Osteoblast (primary cell): ENCODE measurements at regions not wholly inside any gene's neighbourhood (a gene's known extent, or its start where the extent isn't known, plus 50 kb on each side); places are given as distances from the start of the nearest gene placed in this dataset.

Source experiments
- DNase-seq: peaks from one replicate; pipeline ENCODE4 v3.0.0; 2011; ENCODE audit warnings: low spot score, mixed read lengths; ENCODE audit not compliant: insufficient read length; ENCODE audit errors: missing footprints
- H2AFZ ChIP-seq: 2 replicates; pipeline ENCODE4 v1.6.0; 2011; ENCODE audit warnings: mild to moderate bottlenecking, low read length
- H3K27ac ChIP-seq: 2 replicates; pipeline ENCODE4 v1.5.1; 2011; ENCODE audit warnings: mild to moderate bottlenecking, low read depth, low read length, moderate library complexity
- H3K27me3 ChIP-seq: 2 replicates; pipeline ENCODE4 v1.6.0; 2012; ENCODE audit warnings: mild to moderate bottlenecking, control low read depth, inconsistent platforms, low read length, moderate library complexity; ENCODE audit not compliant: insufficient read depth
- H3K36me3 ChIP-seq: 2 replicates; pipeline ENCODE4 v1.5.1; 2011; ENCODE audit warnings: mild to moderate bottlenecking, low read length, control low read depth, moderate library complexity; ENCODE audit not compliant: insufficient read depth
- H3K4me1 ChIP-seq: 2 replicates; pipeline ENCODE4 v1.5.1; 2011; ENCODE audit warnings: mild to moderate bottlenecking, low read length, control low read depth, moderate library complexity; ENCODE audit not compliant: insufficient read depth
- H3K4me2 ChIP-seq: 2 replicates; pipeline ENCODE4 v1.6.0; 2011; ENCODE audit warnings: mild to moderate bottlenecking, low read length; ENCODE audit not compliant: insufficient read depth
- H3K4me3 ChIP-seq: fragments of 200-600 bp; sonication (generic); 3 replicates; pipeline ENCODE4 v1.5.1; 2012; ENCODE audit warnings: mild to moderate bottlenecking, low read length, inconsistent platforms; ENCODE audit not compliant: insufficient read depth
- H3K79me2 ChIP-seq: 2 replicates; pipeline ENCODE4 v1.6.0; 2012; ENCODE audit warnings: mild to moderate bottlenecking, low read length, control low read depth, inconsistent platforms; ENCODE audit not compliant: insufficient read depth
- H3K9me3 ChIP-seq: 2 replicates; pipeline ENCODE4 v1.5.1; 2011; ENCODE audit warnings: low read depth, low read length, control low read depth
- H4K20me1 ChIP-seq: 2 replicates; pipeline ENCODE4 v1.6.0; 2012; ENCODE audit warnings: mild to moderate bottlenecking, low read length, control low read depth; ENCODE audit not compliant: insufficient read depth
- CTCF ChIP-seq: IDR thresholded peaks from 2 replicates; pipeline ENCODE4 v1.5.1; 2011; ENCODE audit warnings: mild to moderate bottlenecking, low read depth, low read length, moderate library complexity; ENCODE audit errors: extremely low read depth

DNA sequence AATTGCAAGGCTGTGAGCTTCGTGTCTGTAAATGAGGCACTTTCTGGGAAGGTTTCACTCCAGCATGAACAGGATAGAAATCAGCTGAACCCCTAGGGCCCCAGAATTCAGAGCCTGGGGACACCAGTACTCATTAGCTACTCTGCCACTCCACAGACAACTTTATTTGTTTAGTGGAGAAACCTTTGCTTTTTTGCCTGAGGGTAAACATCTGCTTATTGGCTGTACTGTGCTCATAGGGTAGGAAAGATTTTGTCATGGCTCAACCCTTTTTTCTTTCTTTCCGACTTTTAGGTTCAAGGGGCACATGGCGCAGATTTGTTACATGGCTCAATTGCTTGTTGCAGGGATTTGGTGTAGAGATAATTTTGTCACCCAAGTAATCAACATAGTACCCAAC, 138.4 kb upstream of the BACE2 start:
- no peak overlapping the region for H3K27ac ChIP-seq
- H2AFZ ChIP-seq = no peak overlapping the region
- H3K9me3 ChIP-seq = no peaks in the 10 kb centered on the region
- no peak overlapping the region for H3K4me3 ChIP-seq
- H3K4me1 ChIP-seq = no peaks in the 10 kb centered on the region
- H3K4me2 ChIP-seq = no peak overlapping the region
- H4K20me1 ChIP-seq = no peaks in the 10 kb centered on the region
- no peaks in the 10 kb centered on the region for H3K27me3 ChIP-seq
- no peak for TF ChIP-seq CTCF
- DNase-seq = no peak
- no peaks in the 10 kb centered on the region for H3K36me3 ChIP-seq
- no peaks in the 10 kb centered on the region for H3K79me2 ChIP-seq

DNA sequence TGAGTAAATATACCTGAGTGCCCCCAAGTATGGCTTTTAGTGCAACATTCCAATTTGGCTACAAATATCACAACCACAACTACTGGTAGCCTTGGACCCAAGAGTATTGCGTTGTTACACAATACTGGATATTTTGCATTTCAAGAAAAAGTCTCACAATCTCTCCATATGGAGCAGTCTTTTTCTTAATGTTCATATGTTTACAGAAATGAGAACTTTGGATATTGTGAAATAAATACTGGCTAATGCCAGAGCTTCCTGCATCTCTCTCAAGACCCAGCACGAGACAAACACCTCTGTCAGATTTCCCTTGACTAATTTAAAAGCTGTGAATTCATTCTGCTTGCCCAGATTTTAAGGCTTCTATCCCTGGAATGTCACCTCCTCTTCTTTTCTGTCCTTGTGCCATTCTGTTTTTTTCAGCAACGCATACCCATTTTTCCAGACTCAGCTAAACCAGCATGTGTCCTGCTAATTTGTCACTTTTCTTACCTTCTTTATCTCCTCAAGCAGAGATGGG, 136.2 kb upstream of the BACE2 start:
- H4K20me1 ChIP-seq = no peaks in the 10 kb centered on the region
- peaks cover 2% of the 10 kb centered on the region for H3K9me3 ChIP-seq
- H3K79me2 ChIP-seq = no peaks in the 10 kb centered on the region
- TF ChIP-seq CTCF = no peak
- H3K36me3 ChIP-seq = no peaks in the 10 kb centered on the region
- no peak for DNase-seq
- no peaks in the 10 kb centered on the region for H3K4me1 ChIP-seq
- no peak overlapping the region for H3K4me2 ChIP-seq
- no peak overlapping the region for H3K4me3 ChIP-seq
- no peak overlapping the region for H3K27ac ChIP-seq
- no peaks in the 10 kb centered on the region for H3K27me3 ChIP-seq
- H2AFZ ChIP-seq = no peak overlapping the region

DNA sequence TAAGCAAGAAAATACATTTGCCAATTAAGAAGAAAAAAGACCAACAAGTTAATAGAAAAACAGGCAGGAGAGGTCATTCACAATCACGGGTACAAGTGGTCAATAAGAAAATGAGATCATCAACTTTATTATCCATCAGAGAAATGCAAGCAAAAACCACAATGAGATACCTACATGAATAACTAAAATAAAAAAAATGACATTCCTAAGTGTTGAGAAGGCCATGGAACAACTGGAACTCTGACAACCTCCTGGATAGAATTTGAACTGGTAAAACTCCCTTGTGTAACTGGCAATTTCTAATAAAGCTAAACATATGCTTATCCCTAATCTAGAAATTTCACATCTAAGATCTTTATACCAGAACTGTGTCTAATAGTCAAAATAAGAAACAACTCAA, 135.4 kb upstream of the BACE2 start:
- Histone ChIP-seq H3K9me3 (peaks cover 2% of the 10 kb centered on the region), H3K4me2 (no peak overlapping the region), H3K4me3 (no peak overlapping the region), H3K27ac (no peak overlapping the region), H3K36me3 (no peaks in the 10 kb centered on the region), H3K27me3 (no peaks in the 10 kb centered on the region), H3K4me1 (no peaks in the 10 kb centered on the region), H4K20me1 (no peaks in the 10 kb centered on the region), H3K79me2 (no peaks in the 10 kb centered on the region), H2AFZ (no peak overlapping the region)
- no peak for DNase-seq
- no peak for TF ChIP-seq CTCF

- no peaks in the 10 kb centered on the region for H3K36me3 ChIP-seq
Observed at GRCh38 chr21:41037212-41037611, 130.7 kb upstream of the BACE2 start.

More at GRCh38 chr21:41037212-41037611, 130.7 kb upstream of the BACE2 start:
- H3K79me2 ChIP-seq = no peaks in the 10 kb centered on the region
- no peak for DNase-seq
- peaks cover 2% of the 10 kb centered on the region for H3K9me3 ChIP-seq
- no peaks in the 10 kb centered on the region for H3K27me3 ChIP-seq
- H3K4me3 ChIP-seq = no peak overlapping the region
- TF ChIP-seq CTCF = no peak
- no peak overlapping the region for H2AFZ ChIP-seq
- no peak overlapping the region for H3K4me2 ChIP-seq
- no peaks in the 10 kb centered on the region for H4K20me1 ChIP-seq
- no peaks in the 10 kb centered on the region for H3K4me1 ChIP-seq
- no peak overlapping the region for H3K27ac ChIP-seq
